Keratinocyte (primary cell): ENCODE measurements at regions not wholly inside any gene's neighbourhood (a gene's known extent, or its start where the extent isn't known, plus 50 kb on each side); places are given as distances from the start of the nearest gene placed in this dataset.

Experiments
- EZH2 ChIP-seq: IDR thresholded peaks from one replicate; pipeline ENCODE4 v1.6.1; 2012; ENCODE audit warnings: inconsistent platforms, mild to moderate bottlenecking, low read length, moderate library complexity
- TF ChIP-seq, protein P1 (sequence below), 3 experiments: IDR thresholded peaks in 1 of 3; conservative IDR thresholded peaks in 1 of 3; optimal IDR thresholded peaks in 1 of 3; 2 replicates in 2 of 3; 3 replicates in 1 of 3; pipeline versions ENCODE3 to v1.5.1; 2011; ENCODE audit warnings: low read length in 3 of 3, mild to moderate bottlenecking in 3 of 3, moderate library complexity in 2 of 3, control low read depth in 1 of 3, inconsistent platforms in 1 of 3; ENCODE audit not compliant: insufficient read depth in 2 of 3; ENCODE audit errors: extremely low read depth in 1 of 3

DNA sequence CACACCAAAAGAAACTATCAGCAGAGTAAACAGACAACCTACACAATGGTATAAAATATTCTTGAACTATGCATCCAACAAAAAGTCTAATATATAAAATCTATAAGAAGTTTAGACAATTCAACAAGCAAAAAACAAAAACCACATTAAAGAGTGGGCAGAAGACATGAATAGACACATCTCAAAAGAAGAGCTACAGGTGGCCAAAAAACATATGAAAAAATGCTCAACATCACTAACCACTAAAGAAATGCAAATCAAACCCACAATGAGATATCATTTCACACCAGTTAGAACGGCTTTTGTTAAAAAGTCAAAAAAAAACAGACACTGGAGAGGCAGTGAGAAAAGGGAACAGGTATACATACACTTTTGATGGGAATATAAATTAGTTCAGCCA, 348.9 kb upstream of the MAF start:
- TF ChIP-seq, protein P1, sequence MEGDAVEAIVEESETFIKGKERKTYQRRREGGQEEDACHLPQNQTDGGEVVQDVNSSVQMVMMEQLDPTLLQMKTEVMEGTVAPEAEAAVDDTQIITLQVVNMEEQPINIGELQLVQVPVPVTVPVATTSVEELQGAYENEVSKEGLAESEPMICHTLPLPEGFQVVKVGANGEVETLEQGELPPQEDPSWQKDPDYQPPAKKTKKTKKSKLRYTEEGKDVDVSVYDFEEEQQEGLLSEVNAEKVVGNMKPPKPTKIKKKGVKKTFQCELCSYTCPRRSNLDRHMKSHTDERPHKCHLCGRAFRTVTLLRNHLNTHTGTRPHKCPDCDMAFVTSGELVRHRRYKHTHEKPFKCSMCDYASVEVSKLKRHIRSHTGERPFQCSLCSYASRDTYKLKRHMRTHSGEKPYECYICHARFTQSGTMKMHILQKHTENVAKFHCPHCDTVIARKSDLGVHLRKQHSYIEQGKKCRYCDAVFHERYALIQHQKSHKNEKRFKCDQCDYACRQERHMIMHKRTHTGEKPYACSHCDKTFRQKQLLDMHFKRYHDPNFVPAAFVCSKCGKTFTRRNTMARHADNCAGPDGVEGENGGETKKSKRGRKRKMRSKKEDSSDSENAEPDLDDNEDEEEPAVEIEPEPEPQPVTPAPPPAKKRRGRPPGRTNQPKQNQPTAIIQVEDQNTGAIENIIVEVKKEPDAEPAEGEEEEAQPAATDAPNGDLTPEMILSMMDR (optimal IDR thresholded peaks at IDR 0.05 in 1 of 3, IDR thresholded peaks at IDR 0.05 in 1 of 3, conservative IDR thresholded peaks at IDR 0.05 in 1 of 3; ENCODE audit: extremely low read depth in 1 of 3, insufficient read depth in 2 of 3, low read length in 3 of 3): no peak
- TF ChIP-seq EZH2: no peak
